AG09319 (cell line): ENCODE measurements at regions not wholly inside any gene's neighbourhood (a gene's known extent, or its start where the extent isn't known, plus 50 kb on each side); places are given as distances from the start of the nearest gene placed in this dataset.

ENCODE experiments used
- DNase-seq: peaks from one replicate; pipeline ENCODE4 v3.0.0-alpha.2; 2010; ENCODE audit warnings: low read depth; ENCODE audit errors: extremely low read depth
- TF ChIP-seq, protein P1 (sequence below): IDR thresholded peaks from 2 replicates; pipeline ENCODE4 v1.5.1; 2011; ENCODE audit warnings: low read depth, mild to moderate bottlenecking, inconsistent platforms, low read length, moderate library complexity

- no peak for DNase-seq
- TF ChIP-seq, protein P1, sequence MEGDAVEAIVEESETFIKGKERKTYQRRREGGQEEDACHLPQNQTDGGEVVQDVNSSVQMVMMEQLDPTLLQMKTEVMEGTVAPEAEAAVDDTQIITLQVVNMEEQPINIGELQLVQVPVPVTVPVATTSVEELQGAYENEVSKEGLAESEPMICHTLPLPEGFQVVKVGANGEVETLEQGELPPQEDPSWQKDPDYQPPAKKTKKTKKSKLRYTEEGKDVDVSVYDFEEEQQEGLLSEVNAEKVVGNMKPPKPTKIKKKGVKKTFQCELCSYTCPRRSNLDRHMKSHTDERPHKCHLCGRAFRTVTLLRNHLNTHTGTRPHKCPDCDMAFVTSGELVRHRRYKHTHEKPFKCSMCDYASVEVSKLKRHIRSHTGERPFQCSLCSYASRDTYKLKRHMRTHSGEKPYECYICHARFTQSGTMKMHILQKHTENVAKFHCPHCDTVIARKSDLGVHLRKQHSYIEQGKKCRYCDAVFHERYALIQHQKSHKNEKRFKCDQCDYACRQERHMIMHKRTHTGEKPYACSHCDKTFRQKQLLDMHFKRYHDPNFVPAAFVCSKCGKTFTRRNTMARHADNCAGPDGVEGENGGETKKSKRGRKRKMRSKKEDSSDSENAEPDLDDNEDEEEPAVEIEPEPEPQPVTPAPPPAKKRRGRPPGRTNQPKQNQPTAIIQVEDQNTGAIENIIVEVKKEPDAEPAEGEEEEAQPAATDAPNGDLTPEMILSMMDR = no peak
Measured at GRCh38 chr9:78443946-78444345, 147.0 kb downstream of the PSAT1 start.

GRCh38 chr9:78448960-78449673 lies 152.2 kb downstream of the PSAT1 start:
- TF ChIP-seq, protein P1 = no peak
- no peak for DNase-seq

- TF ChIP-seq, protein P1 = no peak
- DNase-seq = no peak
Measured at GRCh38 chr9:78453450-78453849, 156.5 kb downstream of the PSAT1 start.

DNA sequence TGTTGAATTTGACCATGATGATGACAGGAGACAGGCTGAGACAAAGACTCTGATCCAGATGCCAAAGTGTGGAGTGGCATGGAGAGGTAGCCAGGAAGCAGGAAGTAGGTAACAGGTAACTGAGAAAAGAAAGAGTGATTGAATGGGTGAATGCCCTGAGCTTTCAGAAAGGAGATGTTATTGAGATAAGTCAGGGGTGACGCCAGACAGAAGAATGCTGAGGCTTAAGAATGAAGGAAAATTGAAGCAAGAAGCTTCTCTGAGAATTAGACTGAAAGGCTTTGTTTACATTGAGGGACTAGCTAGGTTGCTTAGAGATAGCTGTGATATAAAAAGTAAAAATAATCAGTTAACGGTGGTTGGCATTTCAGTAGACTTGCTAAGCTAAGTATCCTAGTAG lies 165.7 kb downstream of the PSAT1 start:
- TF ChIP-seq, protein P1 = no peak
- DNase-seq = no peak

DNA sequence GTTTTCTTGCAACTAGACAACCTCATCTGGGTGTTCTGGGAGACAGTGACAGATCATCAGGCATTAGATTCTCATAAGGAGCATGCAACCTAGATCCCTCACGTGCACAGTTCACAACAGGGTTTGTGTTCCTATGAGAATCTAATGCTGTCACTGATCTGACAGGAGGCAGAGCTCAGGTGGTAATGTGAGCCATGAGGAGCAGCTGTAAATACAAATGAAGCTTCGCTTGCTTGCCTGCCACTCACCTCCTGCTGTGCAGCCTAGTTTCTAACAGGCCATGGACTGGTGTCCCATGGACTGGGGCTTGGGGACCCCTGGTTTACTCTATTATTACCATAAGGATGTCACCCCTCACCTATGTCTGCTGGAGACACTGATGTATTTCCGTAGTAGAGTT lies 166.8 kb downstream of the PSAT1 start:
- DNase-seq = no peak
- TF ChIP-seq, protein P1 = no peak

GRCh38 chr9:78468231-78468630 lies 171.3 kb downstream of the PSAT1 start:
- no peak for DNase-seq
- TF ChIP-seq, protein P1 = no peak

GRCh38 chr9:78468974-78469576 lies 172.2 kb downstream of the PSAT1 start:
- DNase-seq = no peak
- TF ChIP-seq, protein P1 = no peak
